ENCODE measurements at regions not wholly inside any gene's neighbourhood (a gene's known extent, or its start where the extent isn't known, plus 50 kb on each side); places are given as distances from the start of the nearest gene placed in this dataset.

GRCh38 chr13:73479856-73480255, 421.1 kb downstream of the KLF5 start:
- TF ChIP-seq CTCF (IDR thresholded peaks at IDR 0.05; ENCODE audit: insufficient read depth, missing control alignments) = no peak
- FAIRE-seq (no peak), DNase-seq (ENCODE audit: insufficient read length, low spot score) (no peak)

- FAIRE-seq (no peak), DNase-seq (ENCODE audit: insufficient read length, low spot score) (no peak)
- no peak for TF ChIP-seq CTCF (IDR thresholded peaks at IDR 0.05; ENCODE audit: insufficient read depth, missing control alignments)
Measured at GRCh38 chr13:73479351-73479750, 420.5 kb downstream of the KLF5 start.

GRCh38 chr13:73477441-73477840, 418.6 kb downstream of the KLF5 start:
- FAIRE-seq (no peak), DNase-seq (ENCODE audit: insufficient read length, low spot score) (no peak)
- TF ChIP-seq CTCF (IDR thresholded peaks at IDR 0.05; ENCODE audit: insufficient read depth, missing control alignments) = no peak

GRCh38 chr13:73473016-73473415, 414.2 kb downstream of the KLF5 start:
- FAIRE-seq (no peak), DNase-seq (ENCODE audit: insufficient read length, low spot score) (no peak)
- TF ChIP-seq CTCF (IDR thresholded peaks at IDR 0.05; ENCODE audit: insufficient read depth, missing control alignments) = no peak

GRCh38 chr13:73467125-73467524, 408.3 kb downstream of the KLF5 start:
- DNase-seq (ENCODE audit: insufficient read length, low spot score) (no peak), FAIRE-seq (no peak)
- no peak for TF ChIP-seq CTCF (IDR thresholded peaks at IDR 0.05; ENCODE audit: insufficient read depth, missing control alignments)

GRCh38 chr13:73466561-73466960, 407.8 kb downstream of the KLF5 start:
- no peak for DNase-seq (ENCODE audit: insufficient read length, low spot score)
- FAIRE-seq = no peak
- no peak for TF ChIP-seq CTCF (IDR thresholded peaks at IDR 0.05; ENCODE audit: insufficient read depth, missing control alignments)

- FAIRE-seq (no peak), DNase-seq (ENCODE audit: insufficient read length, low spot score) (no peak)
- TF ChIP-seq CTCF (IDR thresholded peaks at IDR 0.05; ENCODE audit: insufficient read depth, missing control alignments) = no peak
Measured at GRCh38 chr13:73465617-73465971, 406.8 kb downstream of the KLF5 start.

Data from D721Med (cell line).